SU-DHL-6 (cell line): ENCODE measurements at regions not wholly inside any gene's neighbourhood (a gene's known extent, or its start where the extent isn't known, plus 50 kb on each side); places are given as distances from the start of the nearest gene placed in this dataset.

Experiments
- CTCF ChIP-seq: fragments of 200-600 bp; sonication (generic); IDR thresholded peaks from one replicate; pipeline ENCODE4 v1.5.1; 2017; ENCODE audit warnings: antibody characterized with exemption, mild to moderate bottlenecking, low read length, moderate library complexity; ENCODE audit not compliant: insufficient read depth, poor library complexity, severe bottlenecking
- EZH2phosphoT487 ChIP-seq: fragments of 200-600 bp; sonication (generic), shearing (Covaris generic); conservative IDR thresholded peaks from 2 replicates; pipeline ENCODE4 v1.6.1; 2018; ENCODE audit warnings: mild to moderate bottlenecking, antibody characterized with exemption, low read length, moderate library complexity, mixed read lengths

- TF ChIP-seq CTCF: no peak
- no peak for TF ChIP-seq EZH2phosphoT487
These were observed 328.6 kb downstream of the CYLC2 start for GRCh38 chr9:103323699-103324098.
